IMR-90 (cell line): ENCODE measurements at regions not wholly inside any gene's neighbourhood (a gene's known extent, or its start where the extent isn't known, plus 50 kb on each side); places are given as distances from the start of the nearest gene placed in this dataset.

ENCODE experiments used
- ATAC-seq: fragments of 200-7000 bp; cut with Tn5 transposase; 2 replicates; pipeline ENCODE4 v1.9.1; 2020; ENCODE audit warnings: low read depth, mild to moderate bottlenecking, moderate library complexity
- BruUV-seq: library from RNA; stranded (reverse); fragments of 400-500 nt; replicated peaks from 2 replicates; lab custom pipeline; 2021; lab: Mats Ljungman, UMichigan
- CTCF ChIA-PET: fragments of 300-600 bp; formaldehyde crosslinking; extraction: SDS; loops from one replicate; lab custom pipeline; 2021; ENCODE audit warnings: antibody characterized with exemption; lab: Yijun Ruan, JAX
- POLR2A ChIA-PET: fragments of 300-600 bp; sonication (Branson Sonifier 250); formaldehyde crosslinking; loops from one replicate; lab custom pipeline; 2022; ENCODE audit warnings: antibody characterized with exemption; ENCODE audit not compliant: unreplicated experiment; lab: Charles Lee
- DNase-seq: peaks from one replicate; pipeline ENCODE4 v3.0.0; 2013
- H2AFZ ChIP-seq: replicated peaks from 2 replicates; pipeline ENCODE3; 2013; ENCODE audit warnings: low read length, mild to moderate bottlenecking; ENCODE audit not compliant: poor library complexity
- H2AK5ac ChIP-seq: 2 replicates; pipeline ENCODE4 v1.6.1; 2013; ENCODE audit warnings: low read depth, low read length, inconsistent platforms
- H2AK9ac ChIP-seq: replicated peaks from 2 replicates; pipeline ENCODE3; 2013; ENCODE audit warnings: mild to moderate bottlenecking, low read depth, low read length, moderate library complexity; ENCODE audit not compliant: poor library complexity
- H2BK120ac ChIP-seq: 2 replicates; pipeline ENCODE4 v1.6.1; 2013; ENCODE audit warnings: low read depth, low read length, inconsistent platforms
- H2BK15ac ChIP-seq: 3 replicates; pipeline ENCODE4 v1.6.1; 2013; ENCODE audit warnings: low read depth, low read length, inconsistent platforms
- H2BK20ac ChIP-seq: 2 replicates; pipeline ENCODE4 v1.6.1; 2013; ENCODE audit warnings: low read depth, mild to moderate bottlenecking, inconsistent platforms, low read length, moderate library complexity
- H2BK5ac ChIP-seq: 2 replicates; pipeline ENCODE4 v1.6.1; 2013; ENCODE audit warnings: mild to moderate bottlenecking, low read depth, low read length, inconsistent platforms; ENCODE audit not compliant: poor library complexity, severe bottlenecking
- H3K14ac ChIP-seq: replicated peaks from 2 replicates; pipeline ENCODE4 v1.6.1; 2013; ENCODE audit warnings: low read depth, low read length, inconsistent platforms
- H3K18ac ChIP-seq: 2 replicates; pipeline ENCODE4 v1.6.1; 2013; ENCODE audit warnings: low read depth, low read length, control low read depth
- H3K23ac ChIP-seq: 2 replicates; pipeline ENCODE4 v1.6.1; 2013; ENCODE audit warnings: low read depth, low read length, inconsistent platforms
- H3K27ac ChIP-seq: 2 replicates; pipeline ENCODE4 v1.5.1; 2013; ENCODE audit warnings: mild to moderate bottlenecking, control low read depth, low read length; ENCODE audit not compliant: insufficient read depth
- H3K27me3 ChIP-seq: 2 replicates; pipeline ENCODE4 v1.6.1; 2013; ENCODE audit warnings: low read length; ENCODE audit not compliant: control insufficient read depth, insufficient read depth
- H3K36me3 ChIP-seq: 2 replicates; pipeline ENCODE4 v1.6.1; 2013; ENCODE audit warnings: low read length, mixed read lengths; ENCODE audit not compliant: control insufficient read depth, insufficient read depth
- H3K4ac ChIP-seq: 2 replicates; pipeline ENCODE4 v1.6.1; 2013; ENCODE audit warnings: low read depth, low read length, inconsistent platforms
- H3K4me1 ChIP-seq: 2 replicates; pipeline ENCODE4 v1.6.1; 2013; ENCODE audit warnings: low read length, mixed read lengths; ENCODE audit not compliant: control insufficient read depth, insufficient read depth
- H3K4me2 ChIP-seq: 2 replicates; pipeline ENCODE4 v1.6.1; 2013; ENCODE audit warnings: low read depth, mild to moderate bottlenecking, control low read depth, low read length, moderate library complexity
- H3K4me3 ChIP-seq: 2 replicates; pipeline ENCODE4 v1.5.1; 2013; ENCODE audit warnings: low read depth, mild to moderate bottlenecking, control low read depth, low read length, moderate library complexity; ENCODE audit not compliant: insufficient read depth
- H3K56ac ChIP-seq: 2 replicates; pipeline ENCODE4 v1.6.1; 2013; ENCODE audit warnings: low read length, inconsistent platforms; ENCODE audit not compliant: insufficient read depth; ENCODE audit errors: extremely low read depth
- H3K79me1 ChIP-seq, 2 experiments: 2 replicates each; pipeline ENCODE4 v1.6.1; 2013; ENCODE audit warnings: low read length in 2 of 2, inconsistent platforms in 1 of 2, low read depth in 1 of 2
- H3K9ac ChIP-seq: 2 replicates; pipeline ENCODE4 v1.6.1; 2013; ENCODE audit warnings: low read depth, low read length, control low read depth
- H3K9me1 ChIP-seq: 2 replicates; pipeline ENCODE4 v1.6.1; 2013; ENCODE audit warnings: low read length, inconsistent platforms; ENCODE audit not compliant: insufficient read depth
- H3K9me3 ChIP-seq: 2 replicates; pipeline ENCODE4 v1.6.1; 2013; ENCODE audit warnings: low read length; ENCODE audit not compliant: control insufficient read depth, insufficient read depth
- H4K20me1 ChIP-seq: 2 replicates; pipeline ENCODE4 v1.6.1; 2013; ENCODE audit warnings: low read length, inconsistent platforms; ENCODE audit not compliant: insufficient read depth
- H4K5ac ChIP-seq: 2 replicates; pipeline ENCODE4 v1.6.1; 2013; ENCODE audit warnings: mild to moderate bottlenecking, low read depth, low read length, control low read depth
- H4K8ac ChIP-seq, 2 experiments: 2 replicates each; pipeline ENCODE4 v1.6.1; 2013; ENCODE audit warnings: low read depth in 2 of 2, low read length in 2 of 2, control low read depth in 1 of 2, inconsistent platforms in 1 of 2
- H4K91ac ChIP-seq: 2 replicates; pipeline ENCODE4 v1.6.1; 2013; ENCODE audit warnings: low read depth, low read length, inconsistent platforms; ENCODE audit not compliant: insufficient read depth
- CEBPB ChIP-seq: IDR thresholded peaks from 2 replicates; pipeline ENCODE4 v1.6.1; 2012; ENCODE audit warnings: low read depth, low read length, improper control_type of control experiment
- CHD1 ChIP-seq: IDR thresholded peaks from 2 replicates; pipeline ENCODE4 v1.6.1; 2012; ENCODE audit warnings: low read depth, low read length, improper control_type of control experiment
- FOS ChIP-seq: fragments of 150-350 bp; IDR thresholded peaks from 2 replicates; pipeline ENCODE4 v1.6.1; 2016; ENCODE audit warnings: low read depth, low read length
- MAFK ChIP-seq: IDR thresholded peaks from 2 replicates; pipeline ENCODE4 v1.6.1; 2012; ENCODE audit warnings: low read depth, low read length, improper control_type of control experiment
- MAZ ChIP-seq: IDR thresholded peaks from 2 replicates; pipeline ENCODE4 v1.6.1; 2012; ENCODE audit warnings: low read depth, mild to moderate bottlenecking, low read length, improper control_type of control experiment, moderate library complexity, borderline replicate concordance
- MXI1 ChIP-seq: IDR thresholded peaks from 2 replicates; pipeline ENCODE4 v1.6.1; 2012; ENCODE audit warnings: low read depth, mild to moderate bottlenecking, low read length, moderate library complexity, borderline replicate concordance
- POLR2A ChIP-seq: IDR thresholded peaks from 2 replicates; pipeline ENCODE4 v1.6.1; 2012; ENCODE audit warnings: mild to moderate bottlenecking, low read depth, low read length
- RCOR1 ChIP-seq: IDR thresholded peaks from 2 replicates; pipeline ENCODE4 v1.6.1; 2012; ENCODE audit warnings: mild to moderate bottlenecking, low read length, improper control_type of control experiment; ENCODE audit not compliant: insufficient replicate concordance
- SMC3 ChIP-seq: fragments of 150-350 bp; IDR thresholded peaks from 2 replicates; pipeline ENCODE4 v1.6.1; 2016; ENCODE audit warnings: low read depth, mild to moderate bottlenecking, antibody characterized with exemption, low read length, moderate library complexity
- whole genome bisulfite sequencing, 2 experiments: methylation state at CpG; one replicate each; pipeline versions ENCODE4 v1.1.5 to v1.1.7; 2013; ENCODE audit warnings: missing lambda C conversion rate in 2 of 2; ENCODE audit not compliant: insufficient read length in 1 of 2; ENCODE audit errors: extremely low coverage in 2 of 2; 5-methylcytosine and 5-hydroxymethylcytosine counted together
- dilution Hi-C: fragments of 300-500 bp; cut with HindIII; formaldehyde crosslinking; loops from one replicate; pipeline ENCODE4 v1.14.3; 2018; ENCODE audit warnings: low sequenced_read_pairs; ENCODE audit not compliant: unreplicated experiment
- in situ Hi-C: fragments of 300-500 bp; cut with MboI; formaldehyde crosslinking; loops from 3 replicates; pipeline ENCODE4 v1.14.3; 2019; ENCODE audit warnings: low sequenced_read_pairs, inconsistent platforms, mixed read lengths
- intact Hi-C: fragments of 100-400 bp; cut with micrococcal nuclease; formaldehyde crosslinking; loops from 2 replicates; pipeline ENCODE4 v1.10.0; 2022
- TF ChIP-seq, protein P1 (sequence below): conservative IDR thresholded peaks from 2 replicates; pipeline ENCODE4 v1.5.1; 2012; ENCODE audit warnings: mild to moderate bottlenecking, low read depth, low read length, improper control_type of control experiment

DNA sequence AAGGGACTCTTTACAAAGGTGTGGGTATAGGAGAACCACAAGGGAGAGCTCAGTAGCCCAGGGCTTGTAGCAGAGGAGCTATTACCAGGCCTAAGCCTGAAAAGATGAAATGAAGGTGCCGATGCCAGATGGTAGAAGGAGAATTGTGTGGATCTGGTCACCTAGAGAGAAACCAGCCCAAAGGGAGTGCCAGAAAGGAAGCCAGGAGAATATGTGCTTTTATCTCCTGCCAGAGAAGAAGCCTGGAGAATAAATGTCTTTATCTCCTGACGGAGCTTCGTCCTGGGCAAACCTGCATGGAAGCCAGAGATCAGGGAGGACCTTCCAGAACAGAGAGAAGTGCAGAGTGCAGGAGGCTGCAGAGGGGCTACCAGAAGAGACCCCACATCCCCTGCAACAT lies 142.6 kb downstream of the MED10 start:
- in situ Hi-C loops = no loop called here

More for the DNA sequence above, 142.6 kb downstream of the MED10 start:
- no peak overlapping the region for H3K27ac ChIP-seq
- H3K14ac ChIP-seq = no peak overlapping the region
- ATAC-seq = no peak
- no peak overlapping the region for H2BK5ac ChIP-seq
- no peak overlapping the region for H3K4me2 ChIP-seq
- H3K79me1 ChIP-seq = no peaks in the 10 kb centered on the region
- no peak overlapping the region for H3K9ac ChIP-seq
- intact Hi-C loops = no loop called here
- no peaks in the 10 kb centered on the region for H4K20me1 ChIP-seq
- H4K5ac ChIP-seq = no peak overlapping the region
- WGBS, 2 experiments = no CpG with 5 or more reads among the region's 3 CpGs
- H3K4me1 ChIP-seq = no peaks in the 10 kb centered on the region
- CTCF ChIA-PET = no interaction called here
- H3K23ac ChIP-seq = no peak overlapping the region
- POLR2A ChIA-PET = no interaction called here
- H3K36me3 ChIP-seq = no peaks in the 10 kb centered on the region
- no peak overlapping the region for H3K4ac ChIP-seq
- no peak overlapping the region for H2BK20ac ChIP-seq
- H2BK15ac ChIP-seq = no peak overlapping the region
- TF ChIP-seq SMC3 = no peak
- TF ChIP-seq MAZ = no peak
- TF ChIP-seq CEBPB = no peak
- no peak for TF ChIP-seq FOS
- no peak for TF ChIP-seq MAFK
- TF ChIP-seq CHD1 = no peak
- no peak for TF ChIP-seq MXI1
- TF ChIP-seq, protein P1, sequence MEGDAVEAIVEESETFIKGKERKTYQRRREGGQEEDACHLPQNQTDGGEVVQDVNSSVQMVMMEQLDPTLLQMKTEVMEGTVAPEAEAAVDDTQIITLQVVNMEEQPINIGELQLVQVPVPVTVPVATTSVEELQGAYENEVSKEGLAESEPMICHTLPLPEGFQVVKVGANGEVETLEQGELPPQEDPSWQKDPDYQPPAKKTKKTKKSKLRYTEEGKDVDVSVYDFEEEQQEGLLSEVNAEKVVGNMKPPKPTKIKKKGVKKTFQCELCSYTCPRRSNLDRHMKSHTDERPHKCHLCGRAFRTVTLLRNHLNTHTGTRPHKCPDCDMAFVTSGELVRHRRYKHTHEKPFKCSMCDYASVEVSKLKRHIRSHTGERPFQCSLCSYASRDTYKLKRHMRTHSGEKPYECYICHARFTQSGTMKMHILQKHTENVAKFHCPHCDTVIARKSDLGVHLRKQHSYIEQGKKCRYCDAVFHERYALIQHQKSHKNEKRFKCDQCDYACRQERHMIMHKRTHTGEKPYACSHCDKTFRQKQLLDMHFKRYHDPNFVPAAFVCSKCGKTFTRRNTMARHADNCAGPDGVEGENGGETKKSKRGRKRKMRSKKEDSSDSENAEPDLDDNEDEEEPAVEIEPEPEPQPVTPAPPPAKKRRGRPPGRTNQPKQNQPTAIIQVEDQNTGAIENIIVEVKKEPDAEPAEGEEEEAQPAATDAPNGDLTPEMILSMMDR = no peak
- TF ChIP-seq POLR2A = no peak
- no peak for TF ChIP-seq RCOR1
- no peak overlapping the region for H2AK5ac ChIP-seq
- H3K18ac ChIP-seq = no peak overlapping the region
- dilution Hi-C loops = no loop called here
- H2AFZ ChIP-seq = no peak overlapping the region
- no peak overlapping the region for H3K56ac ChIP-seq
- no peak overlapping the region for H4K91ac ChIP-seq
- no TSS peak for BruUV-seq
- H2BK120ac ChIP-seq = no peak overlapping the region
- no peak for DNase-seq
- no peaks in the 10 kb centered on the region for H3K9me1 ChIP-seq
- H4K8ac ChIP-seq = no peak overlapping the region
- H3K9me3 ChIP-seq = peaks cover 13% of the 10 kb centered on the region
- no peak overlapping the region for H3K4me3 ChIP-seq
- no peak overlapping the region for H2AK9ac ChIP-seq
- no peaks in the 10 kb centered on the region for H3K27me3 ChIP-seq
